Transverse colon (tissue), 4 donors: ENCODE measurements at regions not wholly inside any gene's neighbourhood (a gene's known extent, or its start where the extent isn't known, plus 50 kb on each side); places are given as distances from the start of the nearest gene placed in this dataset.

Experiments used
- DNase-seq: peaks from one replicate; pipeline ENCODE4 v3.0.0-alpha.2; 2019
- H3K27ac ChIP-seq, 4 donors: fragments of 200-600 bp; sonication (generic); 2 replicates each; pipeline ENCODE4 v1.5.1; 2016 to 2018; ENCODE audit warnings: inconsistent platforms in 4 of 4
- H3K27me3 ChIP-seq: fragments of 200-600 bp; sonication (generic); 2 replicates; pipeline ENCODE4 v1.5.1; 2017; ENCODE audit warnings: inconsistent platforms
- H3K36me3 ChIP-seq, 4 donors: fragments of 200-600 bp; sonication (generic); 2 replicates each; pipeline ENCODE4 v1.5.1; 2017 to 2019; ENCODE audit warnings: inconsistent platforms in 4 of 4
- H3K4me1 ChIP-seq, 4 donors: fragments of 200-600 bp; sonication (generic); 2 replicates each; pipeline ENCODE4 v1.5.1; 2017 to 2020; ENCODE audit warnings: inconsistent platforms in 4 of 4
- H3K4me3 ChIP-seq, 4 donors: fragments of 200-600 bp; sonication (generic); 1 replicate in 1 of 4; 2 replicates in 3 of 4; pipeline versions ENCODE4 v1.5.1 to v1.6.1; 2017 to 2019; ENCODE audit warnings: inconsistent platforms in 4 of 4
- H3K9me3 ChIP-seq, 2 donors: fragments of 200-600 bp; sonication (generic); 2 replicates each; pipeline ENCODE4 v1.5.1; 2017 to 2019; ENCODE audit warnings: inconsistent platforms in 2 of 2
- CTCF ChIP-seq, 5 experiments: fragments of 200-600 bp in 3 of 5; fragments of 450-650 bp in 2 of 5; sonication (generic) in 3 of 5; IDR thresholded peaks; 1 replicate in 2 of 5; 2 replicates in 3 of 5; pipeline ENCODE4 v1.5.1; 2016 to 2017; ENCODE audit warnings: antibody characterized with exemption in 5 of 5, inconsistent platforms in 3 of 5, mild to moderate bottlenecking in 2 of 5, moderate library complexity in 1 of 5
- EP300 ChIP-seq: sonication (generic); formaldehyde crosslinking; IDR thresholded peaks from one replicate; pipeline ENCODE4 v1.6.1; 2017; ENCODE audit warnings: antibody characterized with exemption, low read depth
- POLR2A ChIP-seq: fragments of 450-650 bp; IDR thresholded peaks from one replicate; pipeline ENCODE4 v1.6.1; 2016; ENCODE audit warnings: antibody characterized with exemption, mild to moderate bottlenecking, moderate library complexity
- POLR2AphosphoS5 ChIP-seq, 3 donors: sonication (generic); formaldehyde crosslinking; IDR thresholded peaks; one replicate each; pipeline ENCODE4 v1.6.1; 2016; ENCODE audit warnings: antibody characterized with exemption in 3 of 3
- WGBS, 2 donors: methylation state at CpG; one replicate each; pipeline ENCODE4 v1.1.5; 2018; ENCODE audit warnings: low coverage in 1 of 2; 5-methylcytosine and 5-hydroxymethylcytosine counted together
- in situ Hi-C, 4 donors: fragments of 200-750 bp; cut with MboI; loops; one replicate each; pipeline versions ENCODE4 v1.15.0 to v1.15.1; 2017; ENCODE audit warnings: low sequenced_read_pairs in 3 of 4, low pct_ligation_motif_present in 1 of 4, low pct_unique_long_range_greater_than_20kb in 1 of 4
- intact Hi-C: fragments of 100-400 bp; cut with DNase I; formaldehyde crosslinking; loops from one replicate; pipeline ENCODE4 v1.15.1; 2023; ENCODE audit warnings: low total_unique reads

DNA sequence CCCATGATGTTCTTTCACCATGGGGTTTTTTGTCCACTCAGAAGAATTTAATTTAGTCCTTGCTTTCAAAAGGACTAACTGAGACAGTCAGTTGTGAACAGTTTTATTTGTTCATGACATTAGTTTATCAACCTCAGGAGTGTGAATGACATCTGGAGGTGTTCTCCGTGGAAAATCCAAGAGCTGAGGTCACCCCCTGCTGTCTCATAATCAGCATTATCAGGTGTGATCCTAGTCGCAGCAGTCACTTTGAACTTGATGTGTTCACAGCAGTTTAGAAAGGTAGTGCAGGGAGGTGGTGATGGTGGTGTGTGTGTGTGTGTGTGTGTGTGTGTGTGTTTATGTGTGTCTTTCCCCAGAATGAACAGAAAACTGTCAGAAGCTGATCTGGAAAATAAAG, 1760.8 kb upstream of the PCDH10 start:
- in situ Hi-C loops: no loop called here
- intact Hi-C loops: no loop called here
- Histone ChIP-seq H3K27ac (no peak overlapping the region), H3K4me1 (no peaks in the 10 kb centered on the region), H3K4me3 (no peak overlapping the region), H3K27me3 (no peaks in the 10 kb centered on the region), H3K9me3 (no peaks in the 10 kb centered on the region), H3K36me3 (no peaks in the 10 kb centered on the region)
- TF ChIP-seq POLR2AphosphoS5 (IDR thresholded peaks at IDR 0.05): no peak
- TF ChIP-seq POLR2A: no peak
- DNase-seq: no peak
- WGBS, 2 donors: 14% methylated on average over 2 of the region's 2 CpGs; no CpG with 5 or more reads in 1 of the 2 donors

DNA sequence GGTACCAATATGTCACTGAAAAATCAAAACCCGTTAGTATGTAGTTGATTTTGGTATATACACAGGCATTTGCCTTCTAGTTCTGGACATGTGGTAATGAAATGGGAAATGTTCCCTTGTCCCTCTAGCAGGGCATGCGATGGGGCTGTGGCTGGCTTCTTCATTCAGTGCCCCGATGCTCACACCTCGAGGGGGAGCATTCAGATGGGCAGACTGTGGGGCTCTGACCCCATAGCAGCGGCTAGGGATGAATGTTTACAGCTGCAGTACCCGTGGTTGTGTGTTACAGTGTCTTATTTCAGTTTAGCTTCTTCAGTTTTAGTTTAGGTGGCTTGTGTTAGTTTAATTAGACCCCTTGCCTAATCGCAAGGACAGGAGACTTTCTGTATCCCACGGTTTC, 1741.0 kb upstream of the PCDH10 start:
- Histone ChIP-seq H3K4me3 (no peak overlapping the region), H3K27ac (no peak overlapping the region), H3K27me3 (no peaks in the 10 kb centered on the region), H3K9me3 (no peaks in the 10 kb centered on the region), H3K4me1 (no peaks in the 10 kb centered on the region), H3K36me3 (no peaks in the 10 kb centered on the region)
- in situ Hi-C loops: no loop called here
- 73 to 77% methylated on average over 4 to 8 of the region's 8 CpGs for WGBS, 2 donors
- no peak for TF ChIP-seq POLR2AphosphoS5 (IDR thresholded peaks at IDR 0.05)
- TF ChIP-seq EP300: no peak
- no peak for TF ChIP-seq CTCF (IDR thresholded peaks at IDR 0.05)
- DNase-seq: no peak
- intact Hi-C loops: no loop called here

DNA sequence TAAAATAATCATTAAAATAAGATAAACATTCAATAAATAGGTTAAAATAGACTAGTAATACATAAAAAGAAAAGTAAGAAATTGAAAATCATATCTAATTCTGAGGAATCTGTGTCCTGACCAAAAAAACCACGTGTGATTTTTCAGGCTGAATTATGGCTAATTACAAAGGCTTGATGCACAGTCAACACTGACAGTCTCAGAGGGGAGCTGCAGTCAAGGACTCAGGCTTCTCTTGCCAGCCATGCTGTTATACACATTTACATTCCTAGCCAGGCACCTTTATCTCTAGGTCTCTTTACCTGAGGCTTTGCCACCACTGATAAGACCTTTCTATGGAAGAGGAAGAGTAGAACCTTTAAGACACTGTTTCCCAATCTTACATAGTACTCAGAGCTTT, 1737.7 kb upstream of the PCDH10 start:
- H3K36me3 ChIP-seq: no peaks in the 10 kb centered on the region
- TF ChIP-seq POLR2A: no peak
- TF ChIP-seq CTCF (IDR thresholded peaks at IDR 0.05): no peak
- TF ChIP-seq EP300: no peak
- TF ChIP-seq POLR2AphosphoS5 (IDR thresholded peaks at IDR 0.05): no peak
- intact Hi-C loops (no loop called here), in situ Hi-C loops (no loop called here)
- H3K9me3 ChIP-seq: no peaks in the 10 kb centered on the region
- WGBS, 2 donors: 67 to 71% methylated on average over 1 of the region's 1 CpG
- H3K27ac ChIP-seq: no peak overlapping the region
- no peak for DNase-seq
- no peak overlapping the region for H3K4me3 ChIP-seq
- H3K4me1 ChIP-seq: no peaks in the 10 kb centered on the region
- no peaks in the 10 kb centered on the region for H3K27me3 ChIP-seq

GRCh38 chr4:131419147-131419546, 1729.9 kb upstream of the PCDH10 start:
- WGBS, 2 donors: 51 to 72% methylated on average over 3 of the region's 3 CpGs

More at GRCh38 chr4:131419147-131419546, 1729.9 kb upstream of the PCDH10 start:
- Histone ChIP-seq H3K4me1 (no peaks in the 10 kb centered on the region), H3K4me3 (no peak overlapping the region), H3K9me3 (peaks cover 0 to 6% of the 10 kb centered on the region in 2 donors), H3K27me3 (no peaks in the 10 kb centered on the region), H3K27ac (no peak overlapping the region), H3K36me3 (no peaks in the 10 kb centered on the region)
- DNase-seq: no peak
- intact Hi-C loops: no loop called here
- TF ChIP-seq POLR2AphosphoS5 (IDR thresholded peaks at IDR 0.05): no peak
- no peak for TF ChIP-seq EP300
- no peak for TF ChIP-seq POLR2A
- TF ChIP-seq CTCF (IDR thresholded peaks at IDR 0.05): no peak
- in situ Hi-C loops: no loop called here
